SK-N-SH (cell line): ENCODE measurements at regions not wholly inside any gene's neighbourhood (a gene's known extent, or its start where the extent isn't known, plus 50 kb on each side); places are given as distances from the start of the nearest gene placed in this dataset.

Experiments used
- CHD2 ChIP-seq: fragments of 150-350 bp; IDR thresholded peaks from 2 replicates; pipeline ENCODE4 v1.6.1; 2018; ENCODE audit warnings: low read length; ENCODE audit not compliant: partially characterized antibody
- CTCF ChIP-seq: fragments of 200-600 bp; sonication (generic); IDR thresholded peaks from 2 replicates; pipeline ENCODE4 v1.6.1; 2017; ENCODE audit warnings: antibody characterized with exemption, mild to moderate bottlenecking, moderate library complexity
- EP300 ChIP-seq, 2 experiments: IDR thresholded peaks; 2 replicates each; pipeline versions ENCODE4 v1.4.0 to v1.6.1; 2012; ENCODE audit warnings: borderline replicate concordance in 1 of 2, low read depth in 1 of 2, low read length in 1 of 2
- FOSL2 ChIP-seq: IDR thresholded peaks from 2 replicates; pipeline ENCODE4 v1.4.0; 2012; ENCODE audit warnings: low read depth, mild to moderate bottlenecking, moderate library complexity, borderline replicate concordance
- GABPA ChIP-seq: IDR thresholded peaks from 2 replicates; pipeline ENCODE4 v1.4.0; 2012; ENCODE audit warnings: low read depth, mild to moderate bottlenecking
- IRF3 ChIP-seq: fragments of 150-350 bp; IDR thresholded peaks from 2 replicates; pipeline ENCODE4 v1.6.1; 2016; ENCODE audit warnings: mild to moderate bottlenecking, low read depth, low read length
- POLR2AphosphoS5 ChIP-seq: IDR thresholded peaks from 2 replicates; pipeline ENCODE4 v1.6.1; 2012; ENCODE audit warnings: low read depth, low read length
- RAD21 ChIP-seq: IDR thresholded peaks from 2 replicates; pipeline ENCODE4 v1.6.1; 2012; ENCODE audit warnings: mild to moderate bottlenecking, low read length
- RCOR1 ChIP-seq: fragments of 150-350 bp; IDR thresholded peaks from 2 replicates; pipeline ENCODE4 v1.6.1; 2017; ENCODE audit warnings: antibody characterized with exemption, low read length
- SIN3A ChIP-seq: IDR thresholded peaks from 2 replicates; pipeline ENCODE4 v1.6.1; 2012; ENCODE audit warnings: low read depth, mild to moderate bottlenecking, low read length, moderate library complexity, borderline replicate concordance
- TCF12 ChIP-seq: IDR thresholded peaks from 2 replicates; pipeline ENCODE4 v1.4.0; 2012
- USF2 ChIP-seq: fragments of 150-350 bp; IDR thresholded peaks from 2 replicates; pipeline ENCODE4 v1.6.1; 2017; ENCODE audit warnings: antibody characterized with exemption, low read length, low read depth, borderline replicate concordance
- YY1 ChIP-seq: IDR thresholded peaks from 2 replicates; pipeline ENCODE4 v1.4.0; 2012; ENCODE audit warnings: low read depth, mild to moderate bottlenecking
- ZBTB33 ChIP-seq: IDR thresholded peaks from 2 replicates; pipeline ENCODE4 v1.4.0; 2012; ENCODE audit warnings: low read depth, borderline replicate concordance

GRCh38 chr1:177334903-177335302 is 164.1 kb downstream of the BRINP2 start:
- TF ChIP-seq CTCF, result no peak
- TF ChIP-seq SIN3A, result no peak
- no peak for TF ChIP-seq EP300 (IDR thresholded peaks at IDR 0.05; ENCODE audit: borderline replicate concordance in 1 of 2, low read depth in 1 of 2, low read length in 1 of 2)
- no peak for TF ChIP-seq POLR2AphosphoS5
- no peak for TF ChIP-seq ZBTB33
- TF ChIP-seq USF2, result no peak
- TF ChIP-seq RCOR1, result no peak
- TF ChIP-seq YY1, result no peak
- TF ChIP-seq RAD21, result no peak
- TF ChIP-seq TCF12, result no peak
- no peak for TF ChIP-seq GABPA
- TF ChIP-seq CHD2, result no peak
- no peak for TF ChIP-seq IRF3
- no peak for TF ChIP-seq FOSL2
